NCI-H526 treated with DMSO at 0.1 percent for 48 hours (cell line): ENCODE measurements at regions not wholly inside any gene's neighbourhood (a gene's known extent, or its start where the extent isn't known, plus 50 kb on each side); places are given as distances from the start of the nearest gene placed in this dataset.
"Not testable (repeated sequence)": the region's sequence is repeated elsewhere in the genome, so short reads cannot be mapped to it uniquely, and the experiment has no call there.

Experiments used
- DNase-seq: peaks from one replicate; lab custom pipeline; 2025; lab: John Stamatoyannopoulos, UW

DNA sequence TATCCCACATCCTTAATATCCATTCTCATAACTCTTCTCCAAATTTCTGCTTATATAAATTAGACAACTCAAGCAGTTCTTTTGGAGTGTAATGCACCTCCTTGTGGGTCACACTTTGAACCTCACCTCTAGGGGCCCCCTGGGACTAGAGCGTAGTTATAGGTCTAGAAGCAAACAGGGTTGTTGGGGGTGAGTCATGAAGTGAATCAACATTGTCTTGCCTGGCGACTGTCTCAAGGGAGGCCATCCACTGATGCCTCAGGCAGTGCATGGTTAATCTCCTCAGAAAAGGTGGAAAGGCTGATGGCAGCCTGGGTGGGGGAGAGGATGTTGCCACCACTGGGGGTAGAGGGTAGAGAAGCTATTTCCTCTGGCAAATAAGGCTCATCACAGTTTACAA lies 129.1 kb downstream of the TNFRSF21 start:
- DNase-seq: no peak

DNA sequence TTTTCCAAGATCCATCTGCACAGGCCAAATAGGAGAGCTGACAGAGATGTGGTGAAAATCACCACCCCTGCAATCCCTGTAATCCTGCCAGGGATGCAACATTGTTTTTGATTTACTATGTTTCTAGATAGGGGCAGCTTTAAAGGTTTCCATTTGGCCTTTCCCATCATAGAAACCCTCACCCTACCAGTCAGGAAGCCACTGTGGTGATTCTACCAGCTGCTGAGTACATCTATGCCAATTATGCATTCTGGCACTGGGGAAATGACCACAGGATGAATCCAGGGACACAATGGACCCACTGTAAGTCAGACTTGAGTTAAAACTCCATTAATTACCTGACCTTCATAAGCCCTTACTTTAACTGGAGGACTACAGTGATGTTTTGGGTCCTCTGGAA lies 130.4 kb downstream of the TNFRSF21 start:
- no peak for DNase-seq

- no peak for DNase-seq
These were observed 133.5 kb upstream of the ADGRF1 start for GRCh38 chr6:47175656-47176055.

GRCh38 chr6:47174502-47175023 lies 132.4 kb upstream of the ADGRF1 start:
- no peak for DNase-seq

GRCh38 chr6:47174063-47174462 lies 131.9 kb upstream of the ADGRF1 start:
- DNase-seq: not testable (repeated sequence)

GRCh38 chr6:47173145-47173544 lies 131.0 kb upstream of the ADGRF1 start:
- DNase-seq: not testable (repeated sequence)

- no peak for DNase-seq
These were observed 128.4 kb upstream of the ADGRF1 start for GRCh38 chr6:47170617-47170947.

DNA sequence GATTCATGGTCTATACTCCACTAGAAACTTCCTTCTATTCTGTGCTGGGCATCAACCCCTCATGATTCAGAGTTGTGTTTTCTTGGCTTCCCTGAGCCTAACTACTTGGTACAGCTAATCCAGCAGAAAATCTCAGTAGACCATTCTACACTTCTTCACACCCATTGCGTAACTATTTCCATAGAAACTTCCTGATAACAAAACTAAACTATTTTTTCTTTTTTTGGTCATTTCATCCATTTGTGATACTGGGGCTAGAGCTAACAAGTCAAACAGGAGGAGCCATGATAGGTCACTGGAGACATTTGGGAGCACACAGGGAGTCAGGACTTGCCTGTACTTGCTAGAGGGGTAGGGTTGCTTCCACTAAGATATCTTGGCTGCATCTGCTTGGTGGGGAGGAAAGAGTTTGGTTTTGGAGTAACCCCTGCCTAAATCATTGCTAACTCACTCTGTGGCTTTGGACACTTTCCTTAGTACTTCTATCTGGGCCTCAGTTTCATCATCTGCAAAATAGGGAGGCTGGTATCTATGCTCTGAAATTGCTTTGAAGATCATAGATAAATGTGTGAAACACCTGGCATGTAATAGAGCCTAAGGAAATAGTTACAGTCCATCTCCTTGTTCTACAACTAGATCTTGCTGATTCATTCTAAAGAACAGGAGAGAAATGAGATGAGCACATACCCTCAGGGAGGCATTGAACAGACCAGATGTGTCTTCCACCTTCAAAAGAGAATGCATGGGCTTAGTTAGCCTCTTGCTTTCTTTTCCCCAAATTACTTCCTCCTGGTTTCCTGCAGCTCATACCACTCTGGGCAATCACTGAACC lies 127.9 kb upstream of the ADGRF1 start:
- DNase-seq: no peak

DNA sequence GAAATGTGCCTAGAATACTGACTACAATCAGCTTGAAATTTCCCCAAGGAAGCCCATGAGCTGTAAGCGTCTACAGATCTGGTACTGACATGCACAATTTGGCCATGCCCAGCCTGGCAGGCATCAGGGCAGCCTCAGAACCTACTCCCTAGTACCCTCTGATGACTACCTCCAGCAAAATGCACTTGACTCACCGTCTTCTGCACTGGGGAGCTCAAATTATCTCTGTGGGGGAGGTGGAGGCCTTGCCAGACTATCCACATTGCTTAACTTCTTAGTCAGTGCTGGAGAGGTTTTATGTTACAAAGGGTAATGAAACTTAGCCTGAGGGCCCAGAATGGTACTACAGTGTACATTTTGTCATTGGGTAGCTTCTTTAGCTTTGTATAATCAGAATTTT lies 126.0 kb upstream of the ADGRF1 start:
- DNase-seq: no peak

DNA sequence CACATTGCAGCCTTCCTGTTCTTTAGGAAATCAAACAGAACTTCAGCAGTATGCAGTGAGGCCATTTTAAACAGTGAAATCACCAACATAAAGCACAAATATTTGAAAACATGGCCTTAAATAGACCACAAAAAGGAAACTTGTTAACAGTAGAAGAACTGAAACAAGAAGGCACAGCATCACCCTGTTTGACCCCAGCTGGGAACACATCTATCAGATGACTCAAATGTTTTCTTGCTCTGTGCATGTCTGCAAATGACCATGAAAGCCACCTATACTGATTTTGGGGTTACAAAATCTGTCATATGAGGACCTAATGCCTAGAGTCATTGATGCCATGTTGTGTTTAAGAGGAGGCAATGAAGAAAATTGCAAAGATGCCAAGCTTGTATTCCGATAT lies 123.8 kb upstream of the ADGRF1 start:
- DNase-seq: no peak

- no peak for DNase-seq
These were observed 122.7 kb upstream of the ADGRF1 start for GRCh38 chr6:47164877-47165276.

- DNase-seq: no peak
These were observed 121.4 kb upstream of the ADGRF1 start for GRCh38 chr6:47163536-47163935.

DNA sequence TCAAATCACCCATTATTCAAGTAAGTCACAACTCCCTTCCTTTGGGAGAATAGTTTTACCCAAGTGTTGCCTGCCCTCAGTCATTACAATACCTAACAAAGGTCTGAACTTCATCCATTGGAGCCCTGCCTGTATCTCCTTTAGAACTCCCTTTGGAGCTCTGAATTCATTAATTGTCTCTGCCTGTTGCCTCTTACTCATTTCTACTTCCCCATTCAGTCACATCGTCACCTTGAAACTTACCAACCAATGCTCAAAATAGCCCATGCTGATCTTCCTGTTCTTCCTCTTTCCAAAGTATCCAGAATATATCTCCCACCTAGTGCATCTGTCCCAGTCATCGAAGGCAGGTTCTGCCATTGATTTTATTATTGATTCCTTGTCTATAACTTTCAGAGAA lies 120.7 kb upstream of the ADGRF1 start:
- no peak for DNase-seq

DNA sequence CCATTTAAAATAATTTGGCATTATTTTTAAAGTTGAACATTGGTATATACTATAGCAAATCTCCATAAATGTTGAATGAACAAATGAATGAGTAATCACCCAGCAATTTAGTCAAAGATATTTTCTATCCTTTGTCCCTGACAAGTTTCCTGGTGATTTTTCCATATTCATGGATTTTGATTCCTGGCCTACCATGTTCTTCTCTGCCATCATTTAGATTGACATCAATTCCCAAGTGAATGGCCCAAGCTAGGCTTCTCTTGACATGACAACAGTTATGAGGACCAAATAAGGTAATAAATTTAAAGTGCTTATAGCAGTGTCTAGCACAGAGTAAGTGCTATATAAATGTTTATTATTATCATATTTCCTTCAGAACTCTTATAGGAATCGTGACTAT lies 120.1 kb upstream of the ADGRF1 start:
- DNase-seq: no peak

DNA sequence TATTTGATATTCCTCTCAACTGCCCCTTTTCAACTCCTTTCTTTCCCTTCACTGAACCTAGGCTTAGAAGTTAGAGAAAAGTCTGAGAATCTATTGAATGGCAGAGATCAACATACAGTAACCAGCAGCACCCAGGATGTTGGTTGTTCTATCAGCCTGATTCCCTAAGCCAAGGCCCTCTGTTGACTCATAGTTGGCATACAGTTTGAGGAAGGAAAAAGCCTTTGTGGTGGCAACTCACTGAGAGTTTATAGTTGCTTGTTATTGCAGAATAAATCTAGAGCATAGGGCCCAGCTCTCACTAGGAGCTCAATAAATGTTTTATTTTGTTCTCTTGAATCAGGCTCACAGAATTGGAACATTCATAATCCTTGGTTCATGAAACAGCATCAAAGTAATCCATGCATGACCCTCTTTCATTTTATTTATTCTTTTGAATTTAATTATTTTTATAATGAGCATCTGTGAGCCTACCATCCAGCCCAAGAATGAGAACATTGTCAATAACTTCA lies 119.1 kb upstream of the ADGRF1 start:
- no peak for DNase-seq

DNA sequence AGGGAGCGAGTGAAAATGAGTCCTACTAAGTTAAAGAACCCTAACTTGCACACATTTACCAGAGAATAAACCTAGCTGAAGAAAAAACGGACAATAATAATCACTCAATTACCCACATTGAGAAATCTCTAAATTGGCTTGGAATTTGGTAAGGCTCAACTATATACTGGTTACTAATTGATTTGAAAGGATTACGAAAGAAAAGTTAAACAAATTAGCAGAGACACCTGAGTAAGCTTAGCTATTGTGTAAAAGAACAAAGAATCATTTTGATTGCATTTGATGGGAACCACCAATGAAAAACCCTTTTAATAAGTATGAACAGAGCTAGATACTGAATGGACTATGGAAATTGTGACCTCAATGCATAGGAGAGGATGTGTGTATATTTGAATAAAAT lies 118.6 kb upstream of the ADGRF1 start:
- no peak for DNase-seq

- DNase-seq: no peak
These were observed 117.6 kb upstream of the ADGRF1 start for GRCh38 chr6:47159763-47160162.

DNA sequence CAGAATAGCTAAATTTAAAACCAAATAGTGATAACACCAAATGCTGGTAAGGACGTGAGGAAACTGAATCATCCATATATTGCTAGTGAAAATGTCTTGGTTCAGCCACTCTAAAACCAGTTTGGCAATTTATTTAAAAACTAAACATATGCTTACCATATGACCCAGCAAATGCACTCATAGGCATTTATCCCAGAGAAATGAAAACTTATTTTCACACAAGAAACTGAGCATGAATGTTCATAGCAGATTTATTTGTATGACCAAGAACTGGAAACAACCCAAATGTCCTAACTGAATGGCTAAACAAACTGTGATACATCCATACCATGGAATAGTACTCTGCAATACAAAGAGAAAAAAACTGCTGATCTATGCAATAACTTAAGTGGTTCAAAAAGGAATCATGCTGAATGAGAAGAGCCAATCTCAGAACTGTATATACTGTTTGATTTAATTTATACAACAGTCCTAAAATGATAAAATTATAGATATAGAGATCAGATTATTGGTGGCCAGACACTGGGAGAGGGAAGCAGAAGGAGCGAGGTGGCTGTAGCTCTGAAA lies 115.6 kb upstream of the ADGRF1 start:
- no peak for DNase-seq

GRCh38 chr6:47157063-47157462 lies 114.9 kb upstream of the ADGRF1 start:
- no peak for DNase-seq

DNA sequence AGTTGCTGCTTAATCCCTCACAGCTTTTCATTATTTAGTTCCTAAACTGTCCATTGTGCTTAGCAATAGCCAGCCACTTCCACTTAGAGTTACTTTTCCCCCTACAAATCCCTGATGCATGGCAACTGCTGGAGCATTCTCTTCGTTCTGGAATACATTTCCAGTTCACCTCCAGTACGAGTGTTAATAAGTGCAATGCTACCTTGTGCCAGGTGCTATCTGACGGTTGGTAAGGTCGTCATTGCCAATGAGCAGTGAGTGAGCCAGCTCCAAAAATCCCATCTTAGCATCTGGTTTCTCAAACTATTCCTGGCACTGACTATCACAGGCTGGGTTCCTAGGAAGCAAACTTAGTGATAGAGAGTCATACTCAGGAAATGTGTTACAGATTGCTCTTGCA lies 114.1 kb upstream of the ADGRF1 start:
- no peak for DNase-seq

DNA sequence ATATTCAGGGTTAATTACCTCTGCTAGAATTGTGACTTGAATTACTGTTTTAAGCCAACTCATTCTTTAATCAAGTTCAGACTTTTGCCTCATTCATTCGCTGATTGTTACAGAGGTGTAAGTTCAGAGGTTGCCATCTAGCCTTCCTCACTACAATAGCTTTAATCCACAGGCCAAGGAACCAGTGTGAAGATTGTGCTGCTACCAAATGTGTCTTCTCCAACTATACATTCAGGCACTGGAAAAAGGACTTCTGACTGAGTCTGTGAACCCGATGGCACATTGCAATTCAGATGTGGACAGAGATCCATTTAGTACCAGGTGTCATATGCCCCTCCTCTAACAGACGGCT lies 111.2 kb upstream of the ADGRF1 start:
- DNase-seq: no peak

DNA sequence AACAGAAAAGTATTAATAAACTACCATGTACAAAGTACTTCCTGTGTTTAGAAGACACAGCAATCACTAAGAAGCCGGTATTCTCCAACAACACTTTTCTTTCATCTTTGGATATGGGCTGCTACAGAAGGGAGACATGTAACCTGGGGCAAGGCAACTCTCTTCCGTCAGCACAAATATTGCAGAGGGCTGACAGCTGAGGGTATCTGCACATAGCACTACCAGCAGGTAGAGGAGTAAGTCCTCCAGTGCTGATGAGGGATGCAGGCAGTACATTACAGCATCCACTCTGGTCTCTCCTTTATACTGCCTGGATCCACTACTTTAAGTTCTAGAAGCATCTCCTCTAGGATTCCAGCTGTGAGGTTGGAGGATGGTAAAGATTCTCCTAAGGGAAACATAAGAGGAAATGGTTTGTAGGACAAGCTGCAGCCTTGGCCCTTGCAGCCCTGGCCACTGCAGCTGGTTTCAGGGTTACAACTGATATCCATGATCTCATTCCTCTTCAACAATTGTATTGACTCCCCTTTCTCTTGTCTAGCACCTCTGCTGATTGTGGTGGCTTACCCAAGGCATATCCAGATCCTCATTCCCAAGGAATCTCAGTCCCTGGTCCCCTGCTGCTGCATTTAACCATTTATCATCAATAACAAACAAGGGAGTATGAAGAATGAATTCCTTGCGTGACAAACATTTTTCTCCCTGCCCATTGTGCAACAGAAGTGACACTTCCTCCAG lies 110.7 kb upstream of the ADGRF1 start:
- DNase-seq: no peak
